ENCODE measurements at regions not wholly inside any gene's neighbourhood (a gene's known extent, or its start where the extent isn't known, plus 50 kb on each side); places are given as distances from the start of the nearest gene placed in this dataset.

GRCh38 chr21:35232545-35233176 lies 183.6 kb upstream of the RUNX1 start:
- DNase-seq (ENCODE audit: insufficient read length) (no peak), FAIRE-seq (peak; percentile 17)
- TF ChIP-seq POLR2A (IDR thresholded peaks at IDR 0.05; ENCODE audit: low read depth, low read length) = no peak
- no peak for TF ChIP-seq POLR2AphosphoS5 (IDR thresholded peaks at IDR 0.05; ENCODE audit: low read depth, low read length)
- no peak for TF ChIP-seq TAF1 (IDR thresholded peaks at IDR 0.05; ENCODE audit: borderline replicate concordance, low read depth, low read length)

- FAIRE-seq = no peak
- TF ChIP-seq POLR2A (IDR thresholded peaks at IDR 0.05; ENCODE audit: low read depth, low read length) (no peak), POLR2AphosphoS5 (IDR thresholded peaks at IDR 0.05; ENCODE audit: low read depth, low read length) (no peak), TAF1 (IDR thresholded peaks at IDR 0.05; ENCODE audit: borderline replicate concordance, low read depth, low read length) (no peak)
- DNase-seq (ENCODE audit: insufficient read length) = no peak
Observed at GRCh38 chr21:35231090-35231489, 182.0 kb upstream of the RUNX1 start.

GRCh38 chr21:35229290-35229689 lies 180.2 kb upstream of the RUNX1 start:
- FAIRE-seq (no peak), DNase-seq (ENCODE audit: insufficient read length) (no peak)
- no peak for TF ChIP-seq TAF1 (IDR thresholded peaks at IDR 0.05; ENCODE audit: borderline replicate concordance, low read depth, low read length)
- TF ChIP-seq POLR2A (IDR thresholded peaks at IDR 0.05; ENCODE audit: low read depth, low read length) = no peak
- TF ChIP-seq POLR2AphosphoS5 (IDR thresholded peaks at IDR 0.05; ENCODE audit: low read depth, low read length) = no peak

GRCh38 chr21:35227786-35228185 lies 178.7 kb upstream of the RUNX1 start:
- no peak for FAIRE-seq
- TF ChIP-seq POLR2AphosphoS5 (IDR thresholded peaks at IDR 0.05; ENCODE audit: low read depth, low read length) = no peak
- no peak for TF ChIP-seq TAF1 (IDR thresholded peaks at IDR 0.05; ENCODE audit: borderline replicate concordance, low read depth, low read length)
- TF ChIP-seq POLR2A (IDR thresholded peaks at IDR 0.05; ENCODE audit: low read depth, low read length) = no peak
- DNase-seq (ENCODE audit: insufficient read length) = no peak

- DNase-seq (ENCODE audit: insufficient read length) = no peak
- FAIRE-seq = peak; percentile 48
- TF ChIP-seq POLR2A (IDR thresholded peaks at IDR 0.05; ENCODE audit: low read depth, low read length) (no peak), POLR2AphosphoS5 (IDR thresholded peaks at IDR 0.05; ENCODE audit: low read depth, low read length) (no peak), TAF1 (IDR thresholded peaks at IDR 0.05; ENCODE audit: borderline replicate concordance, low read depth, low read length) (no peak)
Observed at GRCh38 chr21:35226968-35227744, 178.1 kb upstream of the RUNX1 start.

- DNase-seq (ENCODE audit: insufficient read length) (no peak), FAIRE-seq (no peak)
- TF ChIP-seq POLR2AphosphoS5 (IDR thresholded peaks at IDR 0.05; ENCODE audit: low read depth, low read length) (no peak), POLR2A (IDR thresholded peaks at IDR 0.05; ENCODE audit: low read depth, low read length) (no peak), TAF1 (IDR thresholded peaks at IDR 0.05; ENCODE audit: borderline replicate concordance, low read depth, low read length) (no peak)
Observed at GRCh38 chr21:35226328-35226727, 177.2 kb upstream of the RUNX1 start.

- TF ChIP-seq POLR2A (IDR thresholded peaks at IDR 0.05; ENCODE audit: low read depth, low read length) = no peak
- TF ChIP-seq TAF1 (IDR thresholded peaks at IDR 0.05; ENCODE audit: borderline replicate concordance, low read depth, low read length) = no peak
- no peak for TF ChIP-seq POLR2AphosphoS5 (IDR thresholded peaks at IDR 0.05; ENCODE audit: low read depth, low read length)
- no peak for DNase-seq (ENCODE audit: insufficient read length)
- no peak for FAIRE-seq
Observed at GRCh38 chr21:35225573-35225972, 176.5 kb upstream of the RUNX1 start.

- TF ChIP-seq TAF1 (IDR thresholded peaks at IDR 0.05; ENCODE audit: borderline replicate concordance, low read depth, low read length) = no peak
- no peak for TF ChIP-seq POLR2A (IDR thresholded peaks at IDR 0.05; ENCODE audit: low read depth, low read length)
- TF ChIP-seq POLR2AphosphoS5 (IDR thresholded peaks at IDR 0.05; ENCODE audit: low read depth, low read length) = no peak
- no peak for FAIRE-seq
- DNase-seq (ENCODE audit: insufficient read length) = no peak
Observed at GRCh38 chr21:35223480-35224156, 174.5 kb upstream of the RUNX1 start.

- TF ChIP-seq TAF1 (IDR thresholded peaks at IDR 0.05; ENCODE audit: borderline replicate concordance, low read depth, low read length) = no peak
- no peak for TF ChIP-seq POLR2A (IDR thresholded peaks at IDR 0.05; ENCODE audit: low read depth, low read length)
- TF ChIP-seq POLR2AphosphoS5 (IDR thresholded peaks at IDR 0.05; ENCODE audit: low read depth, low read length) = no peak
- FAIRE-seq (no peak), DNase-seq (ENCODE audit: insufficient read length) (no peak)
Observed at GRCh38 chr21:35222541-35222941, 173.4 kb upstream of the RUNX1 start.

GRCh38 chr21:35222021-35222420 lies 172.9 kb upstream of the RUNX1 start:
- no peak for TF ChIP-seq POLR2AphosphoS5 (IDR thresholded peaks at IDR 0.05; ENCODE audit: low read depth, low read length)
- no peak for TF ChIP-seq POLR2A (IDR thresholded peaks at IDR 0.05; ENCODE audit: low read depth, low read length)
- no peak for TF ChIP-seq TAF1 (IDR thresholded peaks at IDR 0.05; ENCODE audit: borderline replicate concordance, low read depth, low read length)
- DNase-seq (ENCODE audit: insufficient read length) (no peak), FAIRE-seq (no peak)

GRCh38 chr21:35220301-35220700 lies 171.2 kb upstream of the RUNX1 start:
- DNase-seq (ENCODE audit: insufficient read length) (no peak), FAIRE-seq (no peak)
- TF ChIP-seq POLR2A (IDR thresholded peaks at IDR 0.05; ENCODE audit: low read depth, low read length) (no peak), POLR2AphosphoS5 (IDR thresholded peaks at IDR 0.05; ENCODE audit: low read depth, low read length) (no peak), TAF1 (IDR thresholded peaks at IDR 0.05; ENCODE audit: borderline replicate concordance, low read depth, low read length) (no peak)

All from GM12892 (cell line).